GM18508 (cell line): ENCODE measurements at regions not wholly inside any gene's neighbourhood (a gene's known extent, or its start where the extent isn't known, plus 50 kb on each side); places are given as distances from the start of the nearest gene placed in this dataset.
"Not testable (repeated sequence)": the region's sequence is repeated elsewhere in the genome, so short reads cannot be mapped to it uniquely, and the experiment has no call there.

Source experiments
- ATAC-seq: cut with Tn5 transposase; IDR thresholded peaks from one replicate; pipeline ENCODE4 v1.9.1; 2021; ENCODE audit warnings: moderate number of reproducible peaks; ENCODE audit not compliant: insufficient read depth, unreplicated experiment

DNA sequence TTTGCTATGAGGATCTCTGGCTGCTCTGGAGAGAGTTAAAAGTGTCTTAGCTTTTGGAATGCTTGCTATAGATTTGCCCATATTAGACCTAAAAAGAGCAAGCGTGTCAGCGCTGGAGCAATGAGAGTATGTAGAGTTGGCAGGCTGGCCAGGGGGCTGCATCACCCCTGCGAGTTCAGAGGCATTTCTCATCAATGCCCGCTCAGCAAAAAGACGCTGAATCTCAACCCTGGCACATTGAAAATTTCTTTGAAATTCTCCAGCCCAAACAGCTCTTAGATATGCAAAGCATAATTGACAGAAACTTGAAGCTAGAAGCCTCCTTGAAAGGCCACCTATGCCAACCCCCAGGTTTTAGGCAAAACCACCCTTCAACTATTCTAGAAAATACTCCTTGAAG lies 135.5 kb upstream of the F3 start:
- no peak for ATAC-seq

- ATAC-seq = no peak
Measured at GRCh38 chr1:94676686-94677085, 135.1 kb upstream of the F3 start.

GRCh38 chr1:94675373-94675772 lies 133.8 kb upstream of the F3 start:
- no peak for ATAC-seq

DNA sequence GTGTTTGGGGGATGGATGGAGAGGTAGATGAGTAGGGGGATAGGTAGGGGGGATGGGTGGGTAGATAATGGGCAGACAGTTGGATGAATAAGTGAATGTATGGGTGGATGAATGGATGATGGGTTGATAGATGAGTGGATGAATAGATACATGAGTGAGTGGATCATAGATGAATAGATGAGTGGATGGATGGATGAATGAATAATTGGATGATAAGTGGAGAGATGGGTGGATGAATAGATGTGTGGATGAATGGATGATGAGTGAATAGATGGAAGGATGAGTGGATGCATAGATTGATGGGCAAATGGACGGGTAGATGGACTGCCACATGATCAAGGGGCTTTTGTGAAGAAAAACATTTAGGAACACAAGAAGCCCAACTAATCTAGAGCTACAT lies 133.3 kb upstream of the F3 start:
- no peak for ATAC-seq

- ATAC-seq = no peak
Measured at GRCh38 chr1:94672934-94673333, 131.4 kb upstream of the F3 start.

DNA sequence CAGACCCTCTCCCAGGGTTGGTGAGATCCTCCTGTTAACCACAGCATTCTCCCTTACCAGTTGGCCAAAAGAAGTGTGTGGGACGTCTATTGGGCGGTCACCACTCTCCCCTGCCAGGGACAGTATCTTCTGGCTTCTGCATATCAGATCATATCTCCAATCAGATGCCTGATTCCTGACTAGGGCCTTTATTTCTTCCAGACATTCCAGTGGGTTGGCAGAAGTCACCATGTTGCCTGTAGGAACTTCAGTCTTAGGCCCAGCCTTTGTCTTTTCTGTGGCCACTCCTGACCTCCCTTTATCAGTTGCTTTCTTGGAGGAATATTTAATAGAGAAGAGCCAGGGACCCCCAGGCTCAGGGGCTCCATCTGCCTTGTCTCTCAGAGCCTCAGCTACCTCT lies 130.4 kb upstream of the F3 start:
- no peak for ATAC-seq

DNA sequence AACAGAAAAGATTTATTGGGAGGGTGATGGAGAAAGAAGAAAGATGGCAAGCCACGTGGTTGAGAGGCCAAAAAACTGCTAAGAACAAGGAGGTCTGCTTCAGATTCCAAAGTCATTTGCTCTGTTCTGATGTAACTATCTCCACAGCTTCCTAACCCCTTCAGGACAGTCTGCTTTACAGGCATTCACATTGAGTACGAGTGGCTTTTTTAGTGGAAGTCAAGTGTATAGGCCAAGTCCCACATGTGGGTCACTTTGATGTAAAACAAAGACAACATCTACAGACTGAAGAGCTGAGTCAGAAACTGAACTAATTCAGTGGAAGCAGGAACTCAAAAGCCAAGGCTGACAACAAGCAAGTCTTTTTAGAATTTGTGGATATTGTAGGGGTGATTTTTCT lies 128.7 kb upstream of the F3 start:
- ATAC-seq = no peak

- no peak for ATAC-seq
Measured at GRCh38 chr1:94669198-94669597, 127.6 kb upstream of the F3 start.

- ATAC-seq = no peak
Measured at GRCh38 chr1:94668528-94668927, 127.0 kb upstream of the F3 start.

DNA sequence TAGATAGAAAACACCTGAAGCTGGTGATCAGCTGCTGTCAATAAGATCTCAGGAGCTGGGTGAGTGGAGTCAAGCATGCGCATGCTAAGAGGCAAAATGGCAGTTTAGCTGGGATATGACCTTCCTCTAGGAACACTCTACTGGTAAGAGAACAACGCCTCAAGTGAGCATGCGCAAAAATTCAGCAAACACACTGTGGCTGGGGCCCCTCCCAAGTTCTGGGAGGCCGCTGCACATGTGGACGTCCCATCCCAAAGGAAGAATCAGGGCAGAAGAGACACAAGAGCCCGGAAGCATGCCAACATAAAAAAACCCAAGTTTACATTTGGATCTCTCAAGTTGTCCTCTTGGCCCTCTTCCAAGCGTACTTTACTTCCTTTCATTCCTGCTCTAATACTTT lies 126.3 kb upstream of the F3 start:
- ATAC-seq = no peak

- ATAC-seq = no peak
Measured at GRCh38 chr1:94666797-94667196, 125.2 kb upstream of the F3 start.

DNA sequence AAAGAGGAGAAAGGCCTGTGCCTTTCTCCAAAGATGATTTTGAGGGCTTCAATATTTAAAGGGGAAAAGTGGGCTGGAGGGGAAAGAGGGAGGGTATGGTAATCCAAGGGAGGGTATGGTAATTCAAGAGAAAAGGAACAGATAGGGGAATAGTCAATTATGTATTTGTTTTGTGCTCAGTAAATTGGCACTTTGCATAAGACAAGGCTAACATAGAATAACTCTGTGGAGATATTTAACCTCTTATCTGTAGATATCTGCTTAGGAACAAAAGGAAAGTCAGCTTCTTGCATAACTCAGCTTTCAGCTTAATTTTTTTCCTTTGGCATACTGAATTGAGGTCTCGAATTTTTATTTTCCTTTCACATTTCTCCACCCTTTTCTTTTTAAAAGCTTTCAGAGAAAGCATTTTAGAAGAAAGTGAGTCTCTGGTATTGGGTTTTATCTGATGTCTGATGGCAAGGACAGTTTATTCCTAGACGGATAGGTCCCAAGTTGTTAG lies 119.9 kb upstream of the F3 start:
- ATAC-seq = no peak

DNA sequence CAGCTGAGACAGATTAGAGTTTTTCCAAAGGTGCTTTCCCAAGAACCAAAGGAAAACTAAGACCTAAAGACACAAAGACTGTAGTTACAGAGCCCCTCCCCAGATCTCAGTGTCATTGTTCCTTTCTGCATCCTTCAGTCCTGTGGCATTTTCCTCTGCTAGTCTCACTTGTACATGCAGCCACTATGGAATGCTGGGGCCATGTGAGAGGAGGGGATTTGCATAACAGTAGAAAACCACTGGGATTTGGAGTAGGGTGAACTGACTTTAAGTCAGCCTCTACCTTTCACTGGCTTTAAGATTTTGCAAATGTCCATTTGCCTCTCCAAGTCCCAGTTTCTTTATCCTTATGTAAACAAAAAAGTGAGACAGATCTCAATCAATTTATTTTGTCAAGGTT lies 119.4 kb upstream of the F3 start:
- ATAC-seq = no peak

DNA sequence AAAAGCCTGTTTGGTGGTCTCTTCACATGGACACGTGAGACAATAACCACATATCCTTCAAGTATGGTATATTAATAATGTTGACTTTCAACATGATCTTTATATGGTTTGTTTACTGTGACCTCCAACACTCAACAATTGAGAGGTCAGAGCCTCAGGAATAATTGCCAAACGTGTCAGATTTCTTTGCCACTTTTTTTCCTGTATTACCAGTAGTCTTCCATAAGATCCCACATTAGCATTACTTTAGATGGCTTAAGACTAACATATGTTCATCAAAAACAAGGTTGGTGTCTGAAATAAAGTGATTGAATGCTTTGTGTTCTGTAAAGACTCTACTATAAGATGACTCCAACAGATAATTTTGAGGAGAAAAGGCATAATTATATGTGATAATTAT lies 118.7 kb upstream of the F3 start:
- ATAC-seq = no peak

DNA sequence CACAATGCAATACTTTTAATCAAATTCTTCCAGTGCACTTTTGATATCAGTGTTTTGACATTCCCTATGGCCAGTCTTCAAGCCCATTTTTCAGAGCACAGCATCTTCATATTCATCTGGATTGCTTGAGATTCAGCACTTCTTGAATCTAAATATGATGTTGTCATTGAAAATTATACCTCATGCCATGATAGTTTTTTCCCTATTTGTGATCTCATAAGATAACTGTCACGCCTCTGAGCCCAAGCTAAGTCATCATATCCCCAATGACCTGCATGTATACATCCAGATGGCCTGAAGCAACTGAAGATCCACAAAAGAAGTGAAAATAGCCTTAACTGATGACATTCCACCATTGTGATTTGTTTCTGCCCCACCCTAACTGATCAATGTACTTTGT lies 117.6 kb upstream of the F3 start:
- ATAC-seq = not testable (repeated sequence)

DNA sequence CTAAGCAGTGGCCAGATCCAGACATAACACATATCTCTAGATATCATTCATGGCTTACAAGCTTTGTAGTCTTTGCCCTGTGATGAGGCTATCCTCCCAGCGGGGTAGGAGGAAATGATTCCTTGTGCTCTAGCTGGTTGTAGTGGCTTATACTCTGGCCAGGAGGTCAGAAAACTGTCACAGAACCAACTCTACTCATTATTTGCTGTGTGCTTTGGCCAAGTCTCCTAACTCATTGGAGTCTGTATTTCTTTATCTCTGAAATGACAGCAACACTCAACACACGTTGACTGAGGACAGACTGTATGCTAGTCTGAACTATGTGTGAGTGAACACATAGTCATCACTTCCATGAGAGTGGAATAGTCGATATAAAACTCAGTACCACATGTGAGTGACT lies 116.7 kb upstream of the F3 start:
- no peak for ATAC-seq

DNA sequence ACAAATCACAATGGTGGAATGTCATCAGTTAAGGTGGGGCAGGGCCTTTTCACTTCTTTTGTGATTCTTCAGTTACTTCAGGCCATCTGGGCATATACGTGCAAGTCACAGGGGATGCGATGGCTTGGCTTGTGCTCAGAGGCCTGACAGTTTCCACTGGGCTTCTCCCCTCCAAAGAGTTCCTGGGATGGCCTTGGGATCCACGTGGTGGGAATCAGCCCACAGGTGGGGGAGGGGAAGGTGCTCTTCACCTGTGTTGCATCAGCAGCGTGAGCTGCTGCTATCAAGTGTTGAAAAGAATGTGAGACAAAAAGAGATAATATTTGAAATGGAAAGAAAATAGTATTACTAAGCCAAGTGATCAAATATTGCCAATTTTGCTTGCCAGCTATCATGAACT lies 116.2 kb upstream of the F3 start:
- ATAC-seq = not testable (repeated sequence)

GRCh38 chr1:94656967-94657366 lies 115.4 kb upstream of the F3 start:
- no peak for ATAC-seq

DNA sequence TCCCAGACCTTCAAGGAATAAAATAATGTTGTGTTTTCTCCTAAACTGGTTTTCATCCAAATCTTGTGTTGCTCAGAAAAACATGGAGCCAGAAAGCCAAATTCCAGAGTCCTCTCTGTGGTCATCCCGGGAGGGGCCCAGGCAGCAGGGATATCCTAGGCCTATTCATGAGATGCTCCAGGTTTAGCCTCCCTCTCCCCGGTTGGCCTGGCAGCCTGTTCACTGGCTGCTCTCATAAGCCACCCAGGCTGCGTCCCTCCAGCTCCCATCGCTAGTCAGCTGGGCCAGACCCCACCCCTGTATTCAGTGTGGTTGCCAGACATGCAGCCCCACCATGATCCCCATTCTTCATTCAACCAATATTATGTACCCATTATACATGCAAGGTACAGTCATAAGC lies 113.4 kb upstream of the F3 start:
- ATAC-seq = no peak

DNA sequence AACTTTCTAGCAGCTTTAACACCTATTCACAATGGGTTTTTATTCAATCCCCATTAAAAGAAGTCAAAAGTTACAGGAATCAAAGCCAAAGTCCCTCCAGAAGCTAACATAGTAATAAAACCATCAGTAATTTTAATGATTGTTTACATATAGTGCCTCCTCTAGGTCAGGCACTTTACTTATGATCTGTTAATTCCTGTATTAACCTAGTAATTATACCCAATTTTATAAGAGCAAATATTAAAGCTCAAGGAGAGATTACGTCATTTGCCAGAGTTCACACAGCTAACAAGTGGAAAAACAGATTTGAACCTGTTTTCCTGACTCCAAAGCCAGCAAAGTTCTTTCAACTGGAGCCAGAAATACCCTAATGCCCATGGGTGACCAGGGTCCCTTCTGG lies 112.9 kb upstream of the F3 start:
- no peak for ATAC-seq

GRCh38 chr1:94654031-94654430 lies 112.5 kb upstream of the F3 start:
- ATAC-seq = no peak

DNA sequence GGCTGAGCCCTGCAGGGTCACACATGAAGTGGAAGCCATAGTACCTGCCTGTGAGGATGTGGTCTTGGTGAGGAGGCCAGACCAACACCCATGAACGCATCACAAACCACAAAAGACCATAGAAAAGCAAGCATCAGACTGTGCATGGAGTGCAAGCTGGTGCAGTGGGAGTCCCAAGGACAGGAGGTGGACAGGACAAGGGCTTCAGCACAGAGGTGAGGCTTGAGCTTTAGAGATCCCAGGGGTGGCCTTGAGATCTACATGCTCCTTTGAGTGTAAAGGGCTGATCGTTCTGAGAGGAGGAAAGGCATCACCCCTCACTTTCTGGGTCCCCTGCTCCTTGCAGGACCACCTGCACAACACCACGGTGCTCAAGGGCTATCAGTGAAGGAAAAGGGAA lies 111.9 kb upstream of the F3 start:
- ATAC-seq = no peak

- ATAC-seq = no peak
Measured at GRCh38 chr1:94651076-94651475, 109.5 kb upstream of the F3 start.
